ENCODE measurements at regions not wholly inside any gene's neighbourhood (a gene's known extent, or its start where the extent isn't known, plus 50 kb on each side); places are given as distances from the start of the nearest gene placed in this dataset.

- TF ChIP-seq MYC (IDR thresholded peaks at IDR 0.05; ENCODE audit: insufficient read depth, insufficient read length, insufficient replicate concordance, low read length, severe bottlenecking) (no peak), MYB (IDR thresholded peaks at IDR 0.05; ENCODE audit: borderline replicate concordance, low read depth, low read length) (no peak), PBX3 (IDR thresholded peaks at IDR 0.05; ENCODE audit: insufficient replicate concordance, low read depth, low read length) (no peak)
These were observed 132.2 kb upstream of the AGA start for GRCh38 chr4:177574446-177574845.

Data from GM12878 (cell line).